ENCODE measurements at regions not wholly inside any gene's neighbourhood (a gene's known extent, or its start where the extent isn't known, plus 50 kb on each side); places are given as distances from the start of the nearest gene placed in this dataset.
A peak's percentile ranks its signal among the peaks of the same experiment; 100 is the strongest.
"Not testable (repeated sequence)": the region's sequence is repeated elsewhere in the genome, so short reads cannot be mapped to it uniquely, and the experiment has no call there.

DNA sequence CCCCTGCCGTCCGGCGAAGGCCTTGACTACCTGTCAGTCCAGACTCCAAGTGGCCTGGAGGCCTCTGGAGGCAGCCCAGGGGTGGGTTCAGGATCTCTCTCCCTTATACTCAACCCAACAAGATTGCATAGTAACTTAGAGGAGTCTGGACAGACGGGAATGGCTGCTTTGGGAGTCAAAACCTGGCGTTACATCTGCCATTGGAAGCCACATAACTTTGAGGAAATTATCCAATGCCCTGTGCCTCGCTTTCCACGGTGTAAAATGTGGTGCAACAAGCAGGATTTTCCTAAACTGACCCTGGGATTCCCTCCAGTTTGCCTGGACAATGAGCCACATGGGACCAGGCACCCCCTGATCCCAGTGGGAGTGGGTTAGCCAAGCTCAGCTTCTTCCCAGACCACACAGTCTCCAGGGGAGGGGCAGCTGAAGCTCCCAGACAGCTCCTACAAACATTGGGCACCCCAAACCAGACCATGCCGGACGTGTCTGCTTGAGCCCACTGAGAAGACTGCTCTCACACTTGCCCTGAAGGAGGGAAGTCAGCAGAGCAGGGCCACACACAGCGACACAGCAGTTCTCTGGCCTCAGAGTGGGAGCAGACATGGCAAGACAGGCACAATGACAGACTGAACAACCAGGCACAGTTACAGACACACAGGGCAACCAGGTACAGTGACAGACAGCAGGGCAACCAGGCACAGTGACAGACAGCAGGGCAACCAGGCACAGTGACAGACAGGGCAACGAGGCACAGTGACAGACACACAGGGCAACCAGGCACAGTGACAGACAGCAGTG lies 65.6 kb upstream of the RAB6C start:
- DNase-seq = no peak

DNA sequence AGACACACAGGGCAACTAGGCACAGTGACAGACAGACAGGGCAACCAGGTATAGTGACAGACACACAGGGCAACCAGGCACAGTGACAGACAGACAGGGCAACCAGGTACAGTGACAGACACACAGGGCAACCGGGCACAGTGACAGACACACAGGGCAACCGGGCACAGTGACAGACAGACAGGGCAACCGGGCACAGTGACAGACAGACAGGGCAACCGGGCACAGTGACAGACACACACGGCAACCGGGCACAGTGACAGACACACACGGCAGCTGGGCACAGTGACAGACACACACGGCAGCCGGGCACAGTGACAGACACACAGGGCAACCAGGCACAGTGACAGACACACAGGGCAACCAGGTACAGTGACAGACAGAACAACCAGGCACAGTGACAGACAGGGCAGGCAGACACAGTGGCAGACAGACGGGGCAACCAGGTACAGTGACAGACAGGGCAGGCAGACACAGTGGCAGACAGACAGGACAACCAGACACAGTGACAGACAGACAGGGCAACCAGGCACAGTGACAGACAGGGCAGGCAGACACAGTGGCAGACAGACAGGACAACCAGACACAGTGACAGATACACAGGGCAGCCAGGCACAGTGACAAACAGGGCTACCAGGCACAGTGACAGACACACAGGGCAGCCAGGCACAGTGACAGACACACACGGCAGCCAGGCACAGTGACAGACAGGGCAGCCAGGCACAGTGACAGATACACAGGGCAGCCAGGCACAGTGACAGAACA lies 64.7 kb upstream of the RAB6C start:
- DNase-seq = no peak

DNA sequence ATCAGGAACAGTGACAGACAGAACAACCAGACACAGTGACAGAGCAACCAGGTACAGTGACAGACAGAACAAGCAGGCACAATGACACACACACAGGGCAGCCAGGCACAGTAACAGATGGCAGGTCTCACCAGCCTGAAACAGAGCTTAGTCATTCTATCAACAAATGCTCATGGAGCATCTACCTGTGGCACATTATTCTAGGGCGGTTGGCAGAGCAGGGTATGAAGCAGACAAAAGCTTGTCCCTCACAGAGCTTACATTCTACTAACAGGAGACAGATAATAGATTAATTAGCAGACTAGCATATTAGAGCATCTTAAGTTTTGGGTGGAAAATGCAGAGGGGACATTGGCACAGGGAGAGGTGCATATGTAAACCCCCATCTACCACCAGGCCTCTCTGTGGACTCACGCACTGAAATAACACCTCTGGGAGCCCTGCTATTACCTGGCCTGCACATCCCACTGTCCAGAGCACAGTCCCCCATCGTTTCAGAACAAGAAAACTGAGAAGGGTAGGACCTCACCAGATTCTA lies 64.1 kb upstream of the RAB6C start:
- no peak for DNase-seq

DNA sequence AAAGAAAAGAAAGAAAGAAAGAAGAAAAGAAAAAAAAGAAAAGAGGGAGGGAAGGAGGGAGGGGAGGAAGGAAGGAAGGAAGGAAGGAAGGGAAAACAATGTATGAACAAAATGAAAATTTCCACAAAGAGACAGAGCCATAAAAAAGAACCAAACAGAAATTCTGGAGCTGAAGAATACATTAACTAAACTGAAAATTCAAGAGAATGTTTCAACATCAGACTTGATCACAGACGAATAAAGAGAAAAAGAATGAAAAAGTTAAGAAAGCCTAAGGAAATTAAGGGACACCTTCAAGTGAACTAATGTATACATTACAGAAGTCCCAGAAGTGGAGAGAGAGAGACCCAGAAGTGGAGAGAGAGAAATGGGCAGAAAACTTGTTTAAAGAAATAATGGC lies 60.9 kb upstream of the RAB6C start:
- DNase-seq = no peak

DNA sequence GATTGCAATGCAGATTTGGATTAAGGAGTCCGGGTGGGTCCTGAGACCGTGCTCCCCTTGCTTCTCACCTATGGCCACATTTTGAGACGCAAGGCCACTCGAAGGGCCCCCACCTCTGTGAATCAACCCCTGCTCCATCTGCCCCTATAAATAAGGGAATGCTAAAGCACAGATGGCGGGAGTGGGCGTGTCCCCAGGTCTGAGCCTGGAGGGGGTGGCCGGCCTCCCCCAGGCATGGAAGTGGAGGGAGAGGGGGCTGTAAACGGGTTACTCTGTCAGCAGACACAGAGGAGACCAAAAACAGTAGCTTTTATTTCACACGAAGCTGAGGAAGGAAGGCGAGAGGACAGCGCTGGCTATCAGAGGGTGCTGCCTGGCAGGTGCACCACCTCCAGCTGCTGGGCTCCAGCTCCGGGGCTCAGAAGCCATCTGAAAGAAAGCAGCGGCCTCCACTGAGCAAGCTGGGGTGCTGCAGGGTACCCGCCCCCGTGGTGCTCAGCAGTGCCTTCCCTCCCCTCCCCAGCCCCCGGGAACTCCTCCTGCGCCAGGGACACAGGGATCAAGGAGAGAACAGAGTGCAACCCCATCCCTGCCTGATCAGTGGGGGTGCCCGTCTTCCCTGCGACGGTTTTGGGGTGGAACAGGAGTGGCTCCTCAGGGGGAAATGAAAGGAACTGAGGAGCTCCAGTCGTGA lies 56.7 kb upstream of the RAB6C start:
- DNase-seq = no peak

DNA sequence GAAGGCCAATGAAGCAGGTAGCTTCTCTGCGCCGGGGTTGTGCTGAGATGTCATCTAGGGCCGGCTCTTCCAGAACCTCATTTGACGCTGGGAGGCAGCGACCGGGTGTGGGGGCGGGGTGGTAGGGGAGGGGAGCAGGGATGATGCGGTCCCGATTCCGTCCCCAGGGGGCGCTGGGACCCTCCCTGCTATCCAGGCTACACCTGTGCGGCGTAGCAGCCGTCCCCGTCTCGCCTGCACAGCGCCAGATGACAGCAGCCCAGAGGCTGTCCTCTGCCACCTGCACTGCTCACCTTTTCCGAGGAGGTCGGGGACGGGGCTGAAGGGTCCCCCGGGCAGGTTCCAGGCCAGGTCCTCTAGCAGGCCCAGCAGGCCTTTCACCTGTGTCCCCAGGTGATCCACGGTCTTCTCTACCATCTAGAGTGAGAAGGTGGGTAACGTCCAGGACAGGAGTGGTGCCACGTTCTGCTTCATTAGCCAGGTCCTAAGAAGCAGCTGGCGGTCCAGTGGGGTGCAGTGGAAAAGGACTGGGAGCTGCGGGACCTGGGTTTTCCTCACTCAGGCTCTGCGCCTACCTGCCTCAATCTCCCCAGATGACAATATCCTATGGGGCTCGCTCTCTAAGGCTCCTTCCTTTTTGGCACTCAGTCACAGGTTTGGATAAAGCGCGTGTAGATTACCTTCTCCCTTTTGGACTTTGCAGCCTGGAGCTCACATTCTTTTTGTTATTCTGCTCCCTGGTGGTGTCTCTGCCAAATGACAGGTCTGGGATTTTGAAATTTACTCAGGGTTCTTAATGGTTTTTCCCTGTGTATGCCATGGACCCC lies 56.0 kb upstream of the RAB6C start:
- peak in 1 of 5 experiments; percentile 8 for DNase-seq

DNA sequence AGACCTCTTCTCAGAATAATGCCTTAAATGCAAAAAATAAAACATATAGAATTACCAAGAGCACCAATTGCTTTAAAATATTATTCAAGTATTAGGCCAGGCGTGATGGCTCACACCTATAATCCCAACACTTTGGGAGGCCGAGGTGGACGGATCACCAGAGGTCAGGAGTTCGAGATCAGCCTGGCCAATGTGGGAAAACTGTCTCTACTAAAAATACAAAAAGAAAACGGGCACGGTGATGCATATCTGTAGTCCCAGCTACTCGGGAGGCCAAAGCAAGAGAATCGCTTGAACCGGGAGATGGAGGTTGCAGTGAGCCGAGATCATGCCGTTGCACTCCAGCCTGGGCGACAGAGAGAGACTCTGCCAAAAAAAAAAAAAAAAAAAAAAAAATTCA lies 55.4 kb upstream of the RAB6C start:
- not testable (repeated sequence) for DNase-seq

DNA sequence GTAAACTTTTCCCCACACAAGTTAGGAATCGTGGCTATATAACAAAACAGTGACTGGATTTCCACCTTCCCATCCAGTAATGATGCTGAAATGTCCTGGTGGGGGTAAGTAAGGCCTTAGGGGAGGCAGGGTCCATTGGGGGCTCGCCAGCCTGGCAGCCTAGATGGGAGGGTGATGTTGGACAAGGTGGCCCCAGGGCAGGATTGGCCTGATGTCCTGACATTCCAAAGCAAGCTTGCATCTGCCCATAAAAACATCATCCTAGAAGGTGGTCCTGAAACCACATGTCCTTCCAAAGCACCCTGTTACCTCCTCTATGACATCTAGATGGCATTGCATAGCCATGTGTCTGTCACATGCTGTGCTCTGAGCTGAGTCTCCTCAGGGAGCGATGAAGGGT lies 54.1 kb upstream of the RAB6C start:
- DNase-seq = no peak

DNA sequence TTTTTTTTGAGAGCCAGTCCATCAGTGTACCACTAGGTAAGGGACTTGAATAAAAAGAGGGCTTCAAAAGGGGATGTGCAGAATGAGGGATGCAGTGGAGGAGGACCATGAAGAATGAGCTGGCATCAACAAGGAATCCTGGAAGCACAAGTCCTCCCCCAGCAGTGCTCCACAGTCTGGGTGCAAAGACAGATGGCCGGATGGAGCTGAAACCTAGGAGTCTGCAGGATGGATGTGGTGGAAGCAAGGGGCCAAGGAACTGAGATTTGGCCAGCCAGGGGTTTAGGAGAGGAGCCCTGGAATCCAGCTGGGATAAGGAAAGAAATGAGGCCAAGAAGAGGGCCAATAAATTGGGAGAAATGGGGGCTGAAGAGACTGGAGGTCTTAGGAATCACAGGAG lies 51.8 kb upstream of the RAB6C start:
- DNase-seq = no peak

DNA sequence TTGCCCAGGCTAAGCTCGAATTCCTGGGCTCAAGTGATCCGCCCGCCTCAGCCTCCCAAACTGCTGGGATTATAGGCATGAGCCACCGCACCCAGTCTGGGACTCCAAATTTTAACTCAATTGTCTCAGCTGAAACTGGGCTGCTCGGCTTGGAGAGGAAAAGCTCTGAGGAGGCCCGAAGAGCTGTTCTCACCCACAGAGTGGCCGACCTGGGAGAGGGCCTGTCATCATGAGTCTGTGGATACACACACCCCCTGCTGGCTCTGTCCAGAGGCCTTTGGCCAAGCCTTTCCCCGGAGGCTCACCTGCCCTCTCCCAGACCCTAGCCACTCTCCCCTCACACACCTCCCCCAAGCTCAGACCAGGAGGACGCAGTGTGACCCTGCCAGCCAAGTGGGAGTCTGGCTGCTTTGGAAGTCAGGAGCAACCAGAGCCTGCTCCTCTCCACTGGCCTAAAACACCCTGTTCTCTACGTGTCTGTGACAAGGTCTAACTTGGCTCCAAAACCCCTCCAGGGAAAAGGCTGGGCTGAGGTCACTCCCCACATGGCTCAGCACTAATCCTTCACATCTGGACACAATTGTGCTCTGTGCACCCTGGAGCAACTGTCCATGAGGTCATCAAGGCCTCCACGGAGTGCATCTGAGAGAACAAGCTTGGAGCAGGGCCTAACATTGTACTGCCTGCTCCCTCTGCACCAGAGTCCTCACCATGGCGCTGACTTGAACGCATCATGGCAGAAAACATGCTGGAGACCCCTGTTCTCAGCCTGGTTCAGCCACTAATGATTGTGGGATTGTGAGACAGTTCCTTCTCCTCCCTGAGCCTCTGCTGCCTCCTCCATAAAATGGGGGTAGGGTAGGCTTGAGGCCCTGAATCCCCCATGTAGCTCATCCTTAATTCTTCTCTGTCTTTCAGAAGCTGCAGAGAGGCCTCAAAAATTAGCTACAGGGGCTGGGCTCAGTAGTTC lies 49.9 kb upstream of the RAB6C start:
- DNase-seq = no peak

Data from T-helper 2 cell (primary cell).